Activated T-helper 9 cell treated with anti-CD3 and anti-CD28 coated beads, Interleukin-2, amount 50 U/mL, for 16 hours (primary cell): ENCODE measurements at regions not wholly inside any gene's neighbourhood (a gene's known extent, or its start where the extent isn't known, plus 50 kb on each side); places are given as distances from the start of the nearest gene placed in this dataset.
"Not testable (repeated sequence)": the region's sequence is repeated elsewhere in the genome, so short reads cannot be mapped to it uniquely, and the experiment has no call there.

Experiments used
- DNase-seq: peaks from one replicate; pipeline ENCODE4 v3.0.0-alpha.2; 2020; ENCODE audit warnings: low read depth

GRCh38 chr9:38126730-38127129 lies 57.7 kb upstream of the SHB start:
- DNase-seq: no peak

DNA sequence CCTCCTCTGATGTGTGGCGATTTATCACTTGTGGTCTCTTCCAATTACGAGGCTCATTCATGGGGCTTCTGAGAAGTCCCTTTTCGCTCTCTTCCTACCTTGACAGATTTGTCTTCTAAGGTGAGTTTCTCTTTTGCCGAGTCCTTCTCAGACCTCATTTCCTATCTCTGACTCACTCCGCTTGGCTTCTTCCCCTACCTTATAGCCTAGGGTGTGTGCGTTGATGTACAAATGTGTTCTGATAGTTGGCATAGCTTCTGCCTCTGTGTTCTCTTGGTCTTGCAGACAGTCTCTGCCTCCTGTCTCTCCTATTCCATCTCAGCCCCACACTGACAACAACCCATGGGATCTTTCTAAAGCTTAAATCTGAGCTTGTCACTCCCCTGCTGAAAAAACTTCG lies 56.9 kb upstream of the SHB start:
- no peak for DNase-seq

GRCh38 chr9:38123359-38123758 lies 54.3 kb upstream of the SHB start:
- DNase-seq: not testable (repeated sequence)

DNA sequence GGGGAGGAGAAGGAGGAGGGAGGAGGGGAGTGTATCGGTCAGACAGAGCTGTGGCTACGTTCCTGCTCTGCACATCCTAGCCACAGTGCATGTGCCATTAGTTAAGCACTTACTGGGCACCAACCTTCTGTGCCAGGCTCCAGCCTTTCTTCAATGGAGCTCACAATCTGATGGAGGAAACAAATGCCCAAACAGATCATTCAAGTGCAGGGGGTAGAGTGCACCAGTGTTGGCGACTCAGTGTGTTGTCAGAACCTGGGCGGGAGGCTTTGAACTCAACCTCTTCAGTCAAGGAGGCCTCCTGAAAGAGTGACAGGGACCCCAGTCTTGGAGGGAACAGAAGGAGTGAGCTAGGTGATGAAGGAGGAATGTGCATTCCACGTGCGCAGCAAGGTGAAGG lies 51.9 kb upstream of the SHB start:
- no peak for DNase-seq

- no peak for DNase-seq
Measured at GRCh38 chr9:38119560-38120236, 50.7 kb upstream of the SHB start.

GRCh38 chr9:38118862-38119438 lies 49.9 kb upstream of the SHB start:
- no peak for DNase-seq
